NT2/D1 (cell line): ENCODE measurements at regions not wholly inside any gene's neighbourhood (a gene's known extent, or its start where the extent isn't known, plus 50 kb on each side); places are given as distances from the start of the nearest gene placed in this dataset.
A peak's percentile ranks its signal among the peaks of the same experiment; 100 is the strongest.

ENCODE experiments used
- DNase-seq: peaks from one replicate; pipeline ENCODE4 v3.0.0-alpha.2; 2011; ENCODE audit warnings: low read depth, low spot score
- H3K27me3 ChIP-seq: 2 replicates; pipeline ENCODE4 v1.6.0; 2011; ENCODE audit warnings: mild to moderate bottlenecking; ENCODE audit not compliant: insufficient read length, insufficient read depth
- H3K36me3 ChIP-seq: 2 replicates; pipeline ENCODE4 v1.6.1; 2011; ENCODE audit warnings: mild to moderate bottlenecking, low read length, mixed read lengths; ENCODE audit not compliant: insufficient read depth, insufficient read length
- H3K4me1 ChIP-seq: 2 replicates; pipeline ENCODE4 v1.5.1; 2011; ENCODE audit not compliant: insufficient read depth, insufficient read length
- H3K4me3 ChIP-seq: 2 replicates; pipeline ENCODE4 v1.5.1; 2011; ENCODE audit warnings: low read depth; ENCODE audit not compliant: insufficient read length
- H3K9ac ChIP-seq: 2 replicates; pipeline ENCODE4 v1.6.0; 2011; ENCODE audit warnings: low read depth; ENCODE audit not compliant: insufficient read length
- H3K9me3 ChIP-seq: 2 replicates; pipeline ENCODE4 v1.5.1; 2011; ENCODE audit warnings: mild to moderate bottlenecking, low read length; ENCODE audit not compliant: insufficient read depth
- SUZ12 ChIP-seq: IDR thresholded peaks from 2 replicates; pipeline ENCODE4 v1.6.1; 2011; ENCODE audit not compliant: insufficient read length, insufficient read depth; ENCODE audit errors: extremely low read depth
- YY1 ChIP-seq: IDR thresholded peaks from 2 replicates; pipeline ENCODE4 v1.6.1; 2011; ENCODE audit not compliant: insufficient read length, insufficient read depth
- ZNF274 ChIP-seq: IDR thresholded peaks from 2 replicates; pipeline ENCODE4 v1.6.1; 2011; ENCODE audit warnings: mild to moderate bottlenecking, low read depth, low read length

GRCh38 chrX:112577146-112577545 is 102.6 kb downstream of the LHFPL1 start:
- H3K4me1 ChIP-seq = no peaks in the 10 kb centered on the region
- H3K36me3 ChIP-seq = no peaks in the 10 kb centered on the region
- no peak overlapping the region for H3K4me3 ChIP-seq

GRCh38 chrX:112571388-112571787 is 108.3 kb downstream of the LHFPL1 start:
- H3K27me3 ChIP-seq = no peaks in the 10 kb centered on the region
- H3K9ac ChIP-seq = no peak overlapping the region
- H3K36me3 ChIP-seq = no peaks in the 10 kb centered on the region
- DNase-seq = no peak
- peaks cover 7% of the 10 kb centered on the region; the same call in 1 of the 2 replicates for H3K9me3 ChIP-seq
- H3K4me3 ChIP-seq = no peak overlapping the region
- no peaks in the 10 kb centered on the region for H3K4me1 ChIP-seq
- no peak for TF ChIP-seq SUZ12
- no peak for TF ChIP-seq YY1
- TF ChIP-seq ZNF274 = no peak

More at GRCh38 chrX:112577146-112577545, 102.6 kb downstream of the LHFPL1 start:
- H3K9ac ChIP-seq = no peak overlapping the region
- no peaks in the 10 kb centered on the region for H3K27me3 ChIP-seq
- no peak for DNase-seq
- TF ChIP-seq ZNF274 = no peak
- no peak for TF ChIP-seq YY1
- TF ChIP-seq SUZ12 = no peak
- H3K9me3 ChIP-seq = peaks cover 7% of the 10 kb centered on the region; the same call in 1 of the 2 replicates

- no peaks in the 10 kb centered on the region for H3K27me3 ChIP-seq
- DNase-seq = no peak
- H3K9ac ChIP-seq = no peak overlapping the region
- H3K9me3 ChIP-seq = no peaks in the 10 kb centered on the region; the same call in 1 of the 2 replicates
- H3K4me1 ChIP-seq = no peaks in the 10 kb centered on the region
- H3K4me3 ChIP-seq = no peak overlapping the region
- TF ChIP-seq SUZ12 (no peak), ZNF274 (no peak), YY1 (no peak)
- no peaks in the 10 kb centered on the region for H3K36me3 ChIP-seq
Measured at GRCh38 chrX:112555831-112556230, 123.9 kb downstream of the LHFPL1 start.

- no peak overlapping the region for H3K9ac ChIP-seq
- H3K27me3 ChIP-seq = no peaks in the 10 kb centered on the region
- TF ChIP-seq YY1 (no peak), ZNF274 (no peak), SUZ12 (no peak)
- H3K9me3 ChIP-seq = no peaks in the 10 kb centered on the region
- H3K4me1 ChIP-seq = no peaks in the 10 kb centered on the region
- no peak for DNase-seq
- no peaks in the 10 kb centered on the region for H3K36me3 ChIP-seq
- no peak overlapping the region for H3K4me3 ChIP-seq
Measured at GRCh38 chrX:112545051-112545450, 134.7 kb downstream of the LHFPL1 start.

GRCh38 chrX:112536544-112536943 is 143.2 kb downstream of the LHFPL1 start:
- H3K9ac ChIP-seq = no peak overlapping the region
- peaks cover 8% of the 10 kb centered on the region; the same call in 1 of the 2 replicates for H3K9me3 ChIP-seq
- no peaks in the 10 kb centered on the region for H3K4me1 ChIP-seq
- H3K4me3 ChIP-seq = no peak overlapping the region
- peak; percentile 77 for DNase-seq
- no peaks in the 10 kb centered on the region for H3K36me3 ChIP-seq
- H3K27me3 ChIP-seq = no peaks in the 10 kb centered on the region
- TF ChIP-seq SUZ12 (no peak), ZNF274 (no peak), YY1 (no peak)

- Histone ChIP-seq H3K9me3 (no peaks in the 10 kb centered on the region), H3K27me3 (no peaks in the 10 kb centered on the region), H3K4me3 (no peak overlapping the region), H3K4me1 (no peaks in the 10 kb centered on the region), H3K9ac (no peak overlapping the region), H3K36me3 (no peaks in the 10 kb centered on the region)
- DNase-seq = no peak
- TF ChIP-seq SUZ12 = no peak
- TF ChIP-seq ZNF274 = no peak
- TF ChIP-seq YY1 = no peak
Measured at GRCh38 chrX:112527903-112528302, 151.8 kb downstream of the LHFPL1 start.

- H3K9ac ChIP-seq = no peak overlapping the region
- no peaks in the 10 kb centered on the region for H3K4me1 ChIP-seq
- DNase-seq = no peak
- H3K9me3 ChIP-seq = no peaks in the 10 kb centered on the region
- H3K27me3 ChIP-seq = no peaks in the 10 kb centered on the region
- no peak overlapping the region for H3K4me3 ChIP-seq
- no peak for TF ChIP-seq SUZ12
- no peak for TF ChIP-seq YY1
- no peak for TF ChIP-seq ZNF274
- H3K36me3 ChIP-seq = no peaks in the 10 kb centered on the region
Measured at GRCh38 chrX:112521676-112522075, 158.1 kb downstream of the LHFPL1 start.

- TF ChIP-seq ZNF274 (no peak), YY1 (no peak), SUZ12 (no peak)
- no peaks in the 10 kb centered on the region for H3K4me1 ChIP-seq
- H3K9me3 ChIP-seq = peaks cover 7% of the 10 kb centered on the region; the same call in 1 of the 2 replicates
- H3K27me3 ChIP-seq = no peaks in the 10 kb centered on the region
- no peaks in the 10 kb centered on the region for H3K36me3 ChIP-seq
- no peak overlapping the region for H3K9ac ChIP-seq
- H3K4me3 ChIP-seq = no peak overlapping the region
- no peak for DNase-seq
Measured at GRCh38 chrX:112520124-112520523, 159.6 kb downstream of the LHFPL1 start.
